ENCODE measurements at regions not wholly inside any gene's neighbourhood (a gene's known extent, or its start where the extent isn't known, plus 50 kb on each side); places are given as distances from the start of the nearest gene placed in this dataset.

DNA sequence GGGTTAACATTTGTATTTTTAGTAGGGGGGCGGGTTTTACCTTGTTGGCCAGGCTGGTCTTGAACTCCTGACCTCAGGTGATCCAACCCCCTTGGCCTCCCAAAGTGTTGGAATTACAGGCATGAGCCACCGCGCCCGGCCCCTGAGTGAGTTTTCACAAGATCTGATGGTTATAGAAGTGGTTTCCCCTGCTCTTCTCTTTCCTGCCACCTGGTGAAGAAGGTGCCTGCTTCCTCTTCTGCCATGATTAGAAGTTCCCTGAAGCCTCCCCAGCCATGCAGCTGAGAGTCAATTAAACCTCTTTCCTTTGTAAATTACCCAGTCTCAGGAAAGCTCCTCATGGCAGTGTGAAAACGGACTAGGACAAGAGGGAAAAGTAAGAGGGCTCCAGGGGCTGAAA lies 259.1 kb upstream of the PLET1 start:
- H3K27me3 ChIP-seq (ENCODE audit: control insufficient read depth in 2 of 2, insufficient read depth in 2 of 2, low read length in 2 of 2) = no peaks in the 10 kb centered on the region
- no peak overlapping the region for H3K9ac ChIP-seq (replicated peaks; ENCODE audit: extremely low read depth, insufficient read depth, low read length)
- H3K27ac ChIP-seq (ENCODE audit: insufficient read depth, low read depth, low read length) = no peak overlapping the region
- DNase-seq (ENCODE audit: low read depth, low spot score) (no peak), FAIRE-seq (no peak)
- H3K36me3 ChIP-seq (ENCODE audit: control insufficient read depth in 2 of 2, extremely low read depth in 1 of 2, insufficient read depth in 2 of 2, low read length in 2 of 2) = no peaks in the 10 kb centered on the region
- POLR2A ChIA-PET = no interaction called here
- no peaks in the 10 kb centered on the region for H4K20me1 ChIP-seq (replicated peaks; ENCODE audit: control insufficient read depth, extremely low read depth, insufficient read depth, low read length)
- H3K4me1 ChIP-seq (ENCODE audit: control insufficient read depth, extremely low read depth, insufficient read depth, low read length) = no peaks in the 10 kb centered on the region
- H3K4me2 ChIP-seq (ENCODE audit: insufficient read depth, low read length) = no peak overlapping the region
- H3K79me2 ChIP-seq (ENCODE audit: control insufficient read depth, insufficient read depth, low read length) = no peaks in the 10 kb centered on the region
- no peaks in the 10 kb centered on the region for H3K9me3 ChIP-seq (replicated peaks; ENCODE audit: control insufficient read depth, insufficient read depth, low read length)
- dilution Hi-C loops (cut with MboI; ENCODE audit: extremely low pct_ligation_motif_present, low sequenced_read_pairs) = no loop called here
- H3K4me3 ChIP-seq (replicated peaks in 1 of 3; ENCODE audit: insufficient read depth in 1 of 3, low read depth in 1 of 3, low read length in 3 of 3) = no peak overlapping the region
- intact Hi-C loops (cut with micrococcal nuclease) = no loop called here
- TF ChIP-seq JUN (IDR thresholded peaks at IDR 0.05; ENCODE audit: borderline replicate concordance, insufficient read depth, insufficient read length, low read depth) = no peak
- no peak for TF ChIP-seq CTCF (IDR thresholded peaks at IDR 0.05; ENCODE audit: extremely low read depth in 1 of 2, insufficient read depth in 1 of 2, low read depth in 1 of 2, low read length in 2 of 2)
- TF ChIP-seq, protein P1, sequence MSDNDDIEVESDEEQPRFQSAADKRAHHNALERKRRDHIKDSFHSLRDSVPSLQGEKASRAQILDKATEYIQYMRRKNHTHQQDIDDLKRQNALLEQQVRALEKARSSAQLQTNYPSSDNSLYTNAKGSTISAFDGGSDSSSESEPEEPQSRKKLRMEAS (IDR thresholded peaks at IDR 0.05; ENCODE audit: insufficient read depth, insufficient read length) = no peak
- no peak for TF ChIP-seq MYC (IDR thresholded peaks at IDR 0.05; ENCODE audit: low read depth, low read length)
- TF ChIP-seq POLR2AphosphoS5 (IDR thresholded peaks at IDR 0.05; ENCODE audit: insufficient read depth, low read depth, low read length) = no peak
- no peak for TF ChIP-seq GATA2 (IDR thresholded peaks at IDR 0.05; ENCODE audit: insufficient read depth, insufficient read length, low read depth, low read length)
- TF ChIP-seq POLR2A (IDR thresholded peaks at IDR 0.05; ENCODE audit: low read depth, low read length) = no peak
- no peak for TF ChIP-seq EZH2 (IDR thresholded peaks at IDR 0.05; ENCODE audit: borderline replicate concordance, low read depth, low read length, severe bottlenecking)
- TF ChIP-seq FOS (IDR thresholded peaks at IDR 0.05; ENCODE audit: borderline replicate concordance, insufficient read depth, low read length) = no peak
- no peak overlapping the region for H2AFZ ChIP-seq (ENCODE audit: low read depth, low read length)
- H3K9me1 ChIP-seq (replicated peaks; ENCODE audit: control insufficient read depth, extremely low read depth, insufficient read depth, low read length) = no peaks in the 10 kb centered on the region
- CTCF ChIA-PET = interaction anchor here (1.1 kb wide), 1 partner anchor 770 kb away, joined by 3 read pairs; no protein-coding TSS in a partner anchor
- BruUV-seq (replicated peaks) = no TSS peak
